ENCODE measurements at regions not wholly inside any gene's neighbourhood (a gene's known extent, or its start where the extent isn't known, plus 50 kb on each side); places are given as distances from the start of the nearest gene placed in this dataset.
"Not testable (repeated sequence)": the region's sequence is repeated elsewhere in the genome, so short reads cannot be mapped to it uniquely, and the experiment has no call there.

- DNase-seq, result no peak
These were observed 768.5 kb downstream of the TRIB2 start for GRCh38 chr2:13485256-13485655.

- no peak for DNase-seq
These were observed 772.2 kb downstream of the TRIB2 start for GRCh38 chr2:13488965-13489364.

- DNase-seq, result no peak
These were observed 775.5 kb downstream of the TRIB2 start for GRCh38 chr2:13492262-13492661.

GRCh38 chr2:13495051-13495450 is 778.3 kb downstream of the TRIB2 start:
- no peak for DNase-seq

GRCh38 chr2:13504808-13505207 is 788.1 kb downstream of the TRIB2 start:
- DNase-seq, result no peak

GRCh38 chr2:13508671-13509070 is 791.9 kb downstream of the TRIB2 start:
- DNase-seq, result no peak

GRCh38 chr2:13515254-13515653 is 798.5 kb downstream of the TRIB2 start:
- no peak for DNase-seq

GRCh38 chr2:13522096-13522495 is 805.4 kb downstream of the TRIB2 start:
- no peak for DNase-seq

- no peak for DNase-seq
These were observed 806.4 kb downstream of the TRIB2 start for GRCh38 chr2:13522917-13523821.

GRCh38 chr2:13524492-13524891 is 807.8 kb downstream of the TRIB2 start:
- DNase-seq, result no peak

- DNase-seq, result not testable (repeated sequence)
These were observed 815.1 kb downstream of the TRIB2 start for GRCh38 chr2:13531735-13532410.

- not testable (repeated sequence) for DNase-seq
These were observed 816.2 kb downstream of the TRIB2 start for GRCh38 chr2:13532781-13533523.

GRCh38 chr2:13533524-13533922 is 816.8 kb downstream of the TRIB2 start:
- DNase-seq, result no peak

- DNase-seq, result no peak
These were observed 820.2 kb downstream of the TRIB2 start for GRCh38 chr2:13536941-13537340.

GRCh38 chr2:13537771-13538349 is 821.1 kb downstream of the TRIB2 start:
- no peak for DNase-seq

- no peak for DNase-seq
These were observed 822.6 kb downstream of the TRIB2 start for GRCh38 chr2:13539296-13539695.

GRCh38 chr2:13542061-13542460 is 825.3 kb downstream of the TRIB2 start:
- no peak for DNase-seq

- no peak for DNase-seq
These were observed 825.9 kb downstream of the TRIB2 start for GRCh38 chr2:13542642-13543041.

GRCh38 chr2:13543550-13543949 is 826.8 kb downstream of the TRIB2 start:
- no peak for DNase-seq

- no peak for DNase-seq
These were observed 828.6 kb downstream of the TRIB2 start for GRCh38 chr2:13545320-13545719.

GRCh38 chr2:13546131-13546530 is 829.4 kb downstream of the TRIB2 start:
- DNase-seq, result no peak

- no peak for DNase-seq
These were observed 833.8 kb downstream of the TRIB2 start for GRCh38 chr2:13550285-13551231.
